ENCODE measurements at regions not wholly inside any gene's neighbourhood (a gene's known extent, or its start where the extent isn't known, plus 50 kb on each side); places are given as distances from the start of the nearest gene placed in this dataset.

GRCh38 chr13:85896516-85897450 is 97.6 kb upstream of the SLITRK6 start:
- DNase-seq (ENCODE audit: low spot score): no peak

GRCh38 chr13:85887406-85887805 is 88.2 kb upstream of the SLITRK6 start:
- no peak for DNase-seq (ENCODE audit: low spot score)

- no peak for DNase-seq (ENCODE audit: low spot score)
Observed at GRCh38 chr13:85879014-85879413, 79.8 kb upstream of the SLITRK6 start.

GRCh38 chr13:85864963-85865530 is 65.8 kb upstream of the SLITRK6 start:
- DNase-seq (ENCODE audit: low spot score): peak; percentile 29

- no peak for DNase-seq (ENCODE audit: low spot score)
Observed at GRCh38 chr13:85853901-85854663, 54.9 kb upstream of the SLITRK6 start.

DNA sequence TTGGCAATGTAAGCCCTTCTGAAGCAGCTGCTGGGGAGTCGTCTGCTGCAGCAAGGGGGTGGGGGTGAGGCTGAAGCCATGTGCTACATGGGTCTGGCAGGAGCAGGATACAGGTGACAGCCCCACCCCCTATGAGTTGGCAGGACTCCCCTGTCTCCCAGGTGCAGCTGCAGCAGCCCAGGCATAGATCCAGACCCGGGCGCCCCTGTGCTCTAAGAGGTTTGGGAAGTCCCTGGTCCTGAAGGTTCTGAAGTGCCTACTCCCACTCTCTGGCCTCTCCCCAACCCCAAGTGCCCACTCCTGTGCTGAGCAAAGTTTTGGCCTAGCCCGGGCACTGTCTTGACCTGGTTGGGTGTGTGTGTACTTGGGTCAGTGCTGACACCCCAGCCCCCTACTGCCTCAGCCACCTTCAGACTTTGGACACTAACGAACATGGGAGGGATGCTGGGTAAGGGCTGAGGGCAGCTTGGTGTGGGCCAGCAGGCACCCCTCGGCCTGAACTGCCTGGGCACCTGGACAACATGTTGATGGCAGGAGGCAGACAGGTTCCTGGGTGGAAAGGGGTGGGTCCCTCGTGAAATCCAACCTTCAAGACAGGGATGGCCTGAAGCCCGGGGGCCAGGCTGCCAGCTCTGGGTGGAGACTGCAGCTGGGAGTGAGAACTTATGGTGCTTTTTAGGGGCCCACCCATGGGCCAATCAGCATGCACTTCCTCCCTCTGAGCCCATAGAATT is 54.1 kb upstream of the SLITRK6 start:
- DNase-seq (ENCODE audit: low spot score): no peak

Measured in D341Med (cell line).